ENCODE measurements at regions not wholly inside any gene's neighbourhood (a gene's known extent, or its start where the extent isn't known, plus 50 kb on each side); places are given as distances from the start of the nearest gene placed in this dataset.

GRCh38 chr3:7854721-7855120, 646.9 kb upstream of the LMCD1 start:
- ATAC-seq (replicated peaks in 6 of 8) = no peak
- in situ Hi-C loops (cut with MboI; ENCODE audit: low pct_unique_long_range_greater_than_20kb in 2 of 9, low sequenced_read_pairs in 9 of 9, unreplicated experiment in 9 of 9) = no loop called here
- Histone ChIP-seq H3K4me3 (no peak overlapping the region), H3K27ac (no peak overlapping the region), H3K4me1 (replicated peaks in 1 of 2) (peaks cover 0 to 5% of the 10 kb centered on the region in 2 donors)
- WGBS, 10 experiments = 0 to 88% (median 71%) methylated on average over 1 to 5 of the region's 5 CpGs; no CpG with 5 or more reads in 1 of the 10 experiments

- WGBS, 10 experiments = 21 to 71% (median 47%) methylated on average over 3 to 4 of the region's 4 CpGs; no CpG with 5 or more reads in 4 of the 10 experiments
- Histone ChIP-seq H3K27ac (no peak overlapping the region), H3K4me3 (no peak overlapping the region), H3K4me1 (replicated peaks in 1 of 2) (peaks cover 0 to 3% of the 10 kb centered on the region in 2 donors)
- ATAC-seq (replicated peaks in 6 of 8) = no peak
- in situ Hi-C loops (cut with MboI; ENCODE audit: low pct_unique_long_range_greater_than_20kb in 2 of 9, low sequenced_read_pairs in 9 of 9, unreplicated experiment in 9 of 9) = no loop called here
These were observed 636.0 kb upstream of the LMCD1 start for GRCh38 chr3:7865611-7866010.

- in situ Hi-C loops (cut with MboI; ENCODE audit: low pct_unique_long_range_greater_than_20kb in 2 of 9, low sequenced_read_pairs in 9 of 9, unreplicated experiment in 9 of 9) = no loop called here
- no peak for ATAC-seq (replicated peaks in 6 of 8)
- Histone ChIP-seq H3K4me1 (replicated peaks in 1 of 2) (peaks cover 3 to 10% of the 10 kb centered on the region in 2 donors), H3K4me3 (no peak overlapping the region), H3K27ac (no peak overlapping the region)
- 7 to 89% (median 37%) methylated on average over 1 to 5 of the region's 5 CpGs for WGBS, 10 experiments
These were observed 634.0 kb upstream of the LMCD1 start for GRCh38 chr3:7867587-7867986.

GRCh38 chr3:7871003-7871560, 630.5 kb upstream of the LMCD1 start:
- Histone ChIP-seq H3K4me1 (replicated peaks in 1 of 2) (peaks cover 3 to 10% of the 10 kb centered on the region in 2 donors), H3K4me3 (no peak overlapping the region), H3K27ac (no peak overlapping the region)
- peak in 3 of 8 experiments; percentile 44 to 56 (median 47) for ATAC-seq (replicated peaks in 6 of 8)
- WGBS, 10 experiments = 0 to 42% (median 0%) methylated on average over 1 of the region's 1 CpG; no CpG with 5 or more reads in 1 of the 10 experiments
- in situ Hi-C loops (cut with MboI; ENCODE audit: low pct_unique_long_range_greater_than_20kb in 2 of 9, low sequenced_read_pairs in 9 of 9, unreplicated experiment in 9 of 9) = no loop called here

GRCh38 chr3:7874116-7874515, 627.5 kb upstream of the LMCD1 start:
- no peak overlapping the region for H3K27ac ChIP-seq
- in situ Hi-C loops (cut with MboI; ENCODE audit: low pct_unique_long_range_greater_than_20kb in 2 of 9, low sequenced_read_pairs in 9 of 9, unreplicated experiment in 9 of 9) = no loop called here
- no peak overlapping the region for H3K4me3 ChIP-seq
- WGBS, 10 experiments = 0 to 100% (median 89%) methylated on average over 1 of the region's 1 CpG; no CpG with 5 or more reads in 2 of the 10 experiments
- H3K4me1 ChIP-seq (replicated peaks in 1 of 2) = peaks cover 3 to 10% of the 10 kb centered on the region in 2 donors
- ATAC-seq (replicated peaks in 6 of 8) = no peak

- H3K4me1 ChIP-seq (replicated peaks in 1 of 2) = peaks cover 3 to 4% of the 10 kb centered on the region in 2 donors
- in situ Hi-C loops (cut with MboI; ENCODE audit: low pct_unique_long_range_greater_than_20kb in 2 of 9, low sequenced_read_pairs in 9 of 9, unreplicated experiment in 9 of 9) = no loop called here
- H3K27ac ChIP-seq = no peak overlapping the region
- no peak overlapping the region for H3K4me3 ChIP-seq
- ATAC-seq (replicated peaks in 6 of 8) = no peak
These were observed 625.7 kb upstream of the LMCD1 start for GRCh38 chr3:7875925-7876324.

GRCh38 chr3:7876741-7877297, 624.8 kb upstream of the LMCD1 start:
- ATAC-seq (replicated peaks in 6 of 8) = no peak
- WGBS, 10 experiments = 9 to 100% (median 79%) methylated on average over 1 to 3 of the region's 3 CpGs; no CpG with 5 or more reads in 2 of the 10 experiments
- no peak overlapping the region for H3K4me3 ChIP-seq
- in situ Hi-C loops (cut with MboI; ENCODE audit: low pct_unique_long_range_greater_than_20kb in 2 of 9, low sequenced_read_pairs in 9 of 9, unreplicated experiment in 9 of 9) = no loop called here
- H3K27ac ChIP-seq = no peak overlapping the region
- no peaks in the 10 kb centered on the region for H3K4me1 ChIP-seq (replicated peaks in 1 of 2)

GRCh38 chr3:7877312-7877711, 624.3 kb upstream of the LMCD1 start:
- no peak overlapping the region for H3K27ac ChIP-seq
- no peaks in the 10 kb centered on the region for H3K4me1 ChIP-seq (replicated peaks in 1 of 2)
- ATAC-seq (replicated peaks in 6 of 8) = no peak
- WGBS, 10 experiments = 0 to 93% (median 76%) methylated on average over 2 to 5 of the region's 5 CpGs; no CpG with 5 or more reads in 1 of the 10 experiments
- no peak overlapping the region for H3K4me3 ChIP-seq
- in situ Hi-C loops (cut with MboI; ENCODE audit: low pct_unique_long_range_greater_than_20kb in 2 of 9, low sequenced_read_pairs in 9 of 9, unreplicated experiment in 9 of 9) = no loop called here

- Histone ChIP-seq H3K4me1 (replicated peaks in 1 of 2) (no peaks in the 10 kb centered on the region), H3K4me3 (no peak overlapping the region), H3K27ac (no peak overlapping the region)
- 0 to 100% (median 40%) methylated on average over 1 of the region's 1 CpG; no CpG with 5 or more reads in 2 of the 10 experiments for WGBS, 10 experiments
- in situ Hi-C loops (cut with MboI; ENCODE audit: low pct_unique_long_range_greater_than_20kb in 2 of 9, low sequenced_read_pairs in 9 of 9, unreplicated experiment in 9 of 9) = no loop called here
- ATAC-seq (replicated peaks in 6 of 8) = no peak
These were observed 622.1 kb upstream of the LMCD1 start for GRCh38 chr3:7879572-7879971.

- ATAC-seq (replicated peaks in 6 of 8) = no peak
- 0 to 100% (median 60%) methylated on average over 1 to 2 of the region's 2 CpGs; no CpG with 5 or more reads in 1 of the 10 experiments for WGBS, 10 experiments
- no peak overlapping the region for H3K4me3 ChIP-seq
- in situ Hi-C loops (cut with MboI; ENCODE audit: low pct_unique_long_range_greater_than_20kb in 2 of 9, low sequenced_read_pairs in 9 of 9, unreplicated experiment in 9 of 9) = no loop called here
- no peak overlapping the region for H3K27ac ChIP-seq
- no peaks in the 10 kb centered on the region for H3K4me1 ChIP-seq (replicated peaks in 1 of 2)
These were observed 619.7 kb upstream of the LMCD1 start for GRCh38 chr3:7881946-7882345.

GRCh38 chr3:7897655-7898054, 604.0 kb upstream of the LMCD1 start:
- no peak overlapping the region for H3K27ac ChIP-seq

GRCh38 chr3:7913283-7913682, 588.3 kb upstream of the LMCD1 start:
- in situ Hi-C loops (cut with MboI; ENCODE audit: low pct_unique_long_range_greater_than_20kb in 2 of 9, low sequenced_read_pairs in 9 of 9, unreplicated experiment in 9 of 9) = no loop called here
- ATAC-seq (replicated peaks in 6 of 8) = no peak
- H3K4me1 ChIP-seq (replicated peaks in 1 of 2) = no peaks in the 10 kb centered on the region
- no peak overlapping the region for H3K4me3 ChIP-seq
- no peak overlapping the region for H3K27ac ChIP-seq
- 17 to 80% (median 54%) methylated on average over 1 of the region's 1 CpG; no CpG with 5 or more reads in 4 of the 10 experiments for WGBS, 10 experiments

More at GRCh38 chr3:7897655-7898054, 604.0 kb upstream of the LMCD1 start:
- H3K4me3 ChIP-seq = no peak overlapping the region
- in situ Hi-C loops (cut with MboI; ENCODE audit: low pct_unique_long_range_greater_than_20kb in 2 of 9, low sequenced_read_pairs in 9 of 9, unreplicated experiment in 9 of 9) = no loop called here
- ATAC-seq (replicated peaks in 6 of 8) = peak in 2 of 8 experiments; percentile 36 to 54
- WGBS, 10 experiments = 0 to 60% (median 37%) methylated on average over 1 to 4 of the region's 5 CpGs; no CpG with 5 or more reads in 2 of the 10 experiments
- H3K4me1 ChIP-seq (replicated peaks in 1 of 2) = no peaks in the 10 kb centered on the region

GRCh38 chr3:7915356-7915755, 586.3 kb upstream of the LMCD1 start:
- in situ Hi-C loops (cut with MboI; ENCODE audit: low pct_unique_long_range_greater_than_20kb in 2 of 9, low sequenced_read_pairs in 9 of 9, unreplicated experiment in 9 of 9) = no loop called here
- ATAC-seq (replicated peaks in 6 of 8) = no peak
- no peak overlapping the region for H3K4me3 ChIP-seq
- no peak overlapping the region for H3K27ac ChIP-seq
- H3K4me1 ChIP-seq (replicated peaks in 1 of 2) = peaks cover 0 to 6% of the 10 kb centered on the region in 2 donors
- WGBS, 10 experiments = 43 to 50% methylated on average over 1 of the region's 4 CpGs; no CpG with 5 or more reads in 8 of the 10 experiments

Data from motor neuron (in vitro differentiated cells).